Activated naive CD8-positive, alpha-beta T cell (primary cell): ENCODE measurements at regions not wholly inside any gene's neighbourhood (a gene's known extent, or its start where the extent isn't known, plus 50 kb on each side); places are given as distances from the start of the nearest gene placed in this dataset.

Source experiments
- H3K27ac Mint-ChIP-seq: one replicate; pipeline ENCODE4 v1.8.0; 2021; ENCODE audit warnings: mixed read lengths
- H3K27me3 Mint-ChIP-seq: one replicate; pipeline ENCODE4 v1.8.0; 2021; ENCODE audit warnings: mixed read lengths
- H3K36me3 Mint-ChIP-seq: one replicate; pipeline ENCODE4 v1.8.0; 2021; ENCODE audit warnings: mixed read lengths
- H3K4me1 Mint-ChIP-seq: one replicate; pipeline ENCODE4 v1.8.0; 2021; ENCODE audit warnings: low read depth, mixed read lengths
- H3K4me3 Mint-ChIP-seq: one replicate; pipeline ENCODE4 v1.8.0; 2021; ENCODE audit warnings: mild to moderate bottlenecking, mixed read lengths
- H3K9me3 Mint-ChIP-seq: one replicate; pipeline ENCODE4 v1.8.0; 2021; ENCODE audit warnings: low read depth, mixed read lengths

- Mint-ChIP-seq H3K9me3 (no peaks in the 10 kb centered on the region), H3K27me3 (no peaks in the 10 kb centered on the region), H3K27ac (no peak overlapping the region), H3K36me3 (no peaks in the 10 kb centered on the region), H3K4me1 (peaks cover 24% of the 10 kb centered on the region), H3K4me3 (no peak overlapping the region)
These were observed 493.0 kb upstream of the NR2F2 start for GRCh38 chr15:95837341-95838004.

GRCh38 chr15:95839367-95839782 lies 491.1 kb upstream of the NR2F2 start:
- no peak overlapping the region for H3K4me3 Mint-ChIP-seq
- peak overlapping the region; percentile 4 for H3K27ac Mint-ChIP-seq
- H3K36me3 Mint-ChIP-seq = peaks cover 4% of the 10 kb centered on the region
- peaks cover 25% of the 10 kb centered on the region for H3K4me1 Mint-ChIP-seq
- H3K9me3 Mint-ChIP-seq = no peaks in the 10 kb centered on the region
- no peaks in the 10 kb centered on the region for H3K27me3 Mint-ChIP-seq

GRCh38 chr15:95840004-95840403 lies 490.5 kb upstream of the NR2F2 start:
- Mint-ChIP-seq H3K4me3 (no peak overlapping the region), H3K36me3 (peaks cover 4% of the 10 kb centered on the region), H3K27me3 (no peaks in the 10 kb centered on the region), H3K4me1 (peaks cover 25% of the 10 kb centered on the region), H3K27ac (no peak overlapping the region), H3K9me3 (no peaks in the 10 kb centered on the region)

- H3K9me3 Mint-ChIP-seq = no peaks in the 10 kb centered on the region
- H3K4me1 Mint-ChIP-seq = peaks cover 25% of the 10 kb centered on the region
- H3K4me3 Mint-ChIP-seq = no peak overlapping the region
- H3K27me3 Mint-ChIP-seq = no peaks in the 10 kb centered on the region
- H3K36me3 Mint-ChIP-seq = peaks cover 4% of the 10 kb centered on the region
- no peak overlapping the region for H3K27ac Mint-ChIP-seq
These were observed 489.6 kb upstream of the NR2F2 start for GRCh38 chr15:95840855-95841254.

- Mint-ChIP-seq H3K27ac (no peak overlapping the region), H3K4me1 (peaks cover 25% of the 10 kb centered on the region), H3K9me3 (no peaks in the 10 kb centered on the region), H3K4me3 (no peak overlapping the region), H3K27me3 (no peaks in the 10 kb centered on the region), H3K36me3 (peaks cover 4% of the 10 kb centered on the region)
These were observed 487.9 kb upstream of the NR2F2 start for GRCh38 chr15:95842576-95842975.

- Mint-ChIP-seq H3K9me3 (no peaks in the 10 kb centered on the region), H3K27ac (no peak overlapping the region), H3K27me3 (peaks cover 2% of the 10 kb centered on the region), H3K4me3 (no peak overlapping the region), H3K36me3 (peaks cover 4% of the 10 kb centered on the region), H3K4me1 (peaks cover 22% of the 10 kb centered on the region)
These were observed 487.1 kb upstream of the NR2F2 start for GRCh38 chr15:95843241-95843910.

- Mint-ChIP-seq H3K27me3 (peaks cover 9% of the 10 kb centered on the region), H3K9me3 (no peaks in the 10 kb centered on the region), H3K4me1 (peaks cover 2% of the 10 kb centered on the region), H3K4me3 (no peak overlapping the region), H3K36me3 (peaks cover 4% of the 10 kb centered on the region), H3K27ac (no peak overlapping the region)
These were observed 484.5 kb upstream of the NR2F2 start for GRCh38 chr15:95845862-95846515.

- H3K36me3 Mint-ChIP-seq = no peaks in the 10 kb centered on the region
- H3K4me3 Mint-ChIP-seq = no peak overlapping the region
- peaks cover 9% of the 10 kb centered on the region for H3K27me3 Mint-ChIP-seq
- H3K4me1 Mint-ChIP-seq = no peaks in the 10 kb centered on the region
- H3K9me3 Mint-ChIP-seq = no peaks in the 10 kb centered on the region
- H3K27ac Mint-ChIP-seq = no peak overlapping the region
These were observed 482.4 kb upstream of the NR2F2 start for GRCh38 chr15:95848126-95848525.

GRCh38 chr15:95850837-95851236 lies 479.7 kb upstream of the NR2F2 start:
- Mint-ChIP-seq H3K27ac (no peak overlapping the region), H3K9me3 (no peaks in the 10 kb centered on the region), H3K4me1 (no peaks in the 10 kb centered on the region), H3K36me3 (no peaks in the 10 kb centered on the region), H3K4me3 (no peak overlapping the region), H3K27me3 (peaks cover 9% of the 10 kb centered on the region)

- H3K27ac Mint-ChIP-seq = no peak overlapping the region
- H3K9me3 Mint-ChIP-seq = no peaks in the 10 kb centered on the region
- no peaks in the 10 kb centered on the region for H3K36me3 Mint-ChIP-seq
- no peaks in the 10 kb centered on the region for H3K4me1 Mint-ChIP-seq
- no peak overlapping the region for H3K4me3 Mint-ChIP-seq
- peaks cover 7% of the 10 kb centered on the region for H3K27me3 Mint-ChIP-seq
These were observed 477.1 kb upstream of the NR2F2 start for GRCh38 chr15:95853350-95853749.

GRCh38 chr15:95857124-95857757 lies 473.3 kb upstream of the NR2F2 start:
- Mint-ChIP-seq H3K36me3 (no peaks in the 10 kb centered on the region), H3K27me3 (no peaks in the 10 kb centered on the region), H3K4me1 (no peaks in the 10 kb centered on the region), H3K9me3 (no peaks in the 10 kb centered on the region), H3K4me3 (no peak overlapping the region), H3K27ac (no peak overlapping the region)

GRCh38 chr15:95857758-95858157 lies 472.7 kb upstream of the NR2F2 start:
- Mint-ChIP-seq H3K27me3 (no peaks in the 10 kb centered on the region), H3K27ac (no peak overlapping the region), H3K36me3 (no peaks in the 10 kb centered on the region), H3K9me3 (no peaks in the 10 kb centered on the region), H3K4me1 (no peaks in the 10 kb centered on the region), H3K4me3 (no peak overlapping the region)

GRCh38 chr15:95860406-95860805 lies 470.1 kb upstream of the NR2F2 start:
- H3K27me3 Mint-ChIP-seq = no peaks in the 10 kb centered on the region
- H3K4me3 Mint-ChIP-seq = no peak overlapping the region
- no peaks in the 10 kb centered on the region for H3K9me3 Mint-ChIP-seq
- H3K4me1 Mint-ChIP-seq = no peaks in the 10 kb centered on the region
- H3K27ac Mint-ChIP-seq = no peak overlapping the region
- no peaks in the 10 kb centered on the region for H3K36me3 Mint-ChIP-seq

- Mint-ChIP-seq H3K9me3 (no peaks in the 10 kb centered on the region), H3K4me3 (no peak overlapping the region)
These were observed 466.0 kb upstream of the NR2F2 start for GRCh38 chr15:95864467-95864886.

GRCh38 chr15:95865330-95865739 lies 465.2 kb upstream of the NR2F2 start:
- H3K4me1 Mint-ChIP-seq = peaks cover 5% of the 10 kb centered on the region
- no peaks in the 10 kb centered on the region for H3K9me3 Mint-ChIP-seq
- H3K27me3 Mint-ChIP-seq = no peaks in the 10 kb centered on the region
- no peaks in the 10 kb centered on the region for H3K36me3 Mint-ChIP-seq
- no peak overlapping the region for H3K27ac Mint-ChIP-seq
- H3K4me3 Mint-ChIP-seq = no peak overlapping the region

More at GRCh38 chr15:95864467-95864886, 466.0 kb upstream of the NR2F2 start:
- Mint-ChIP-seq H3K36me3 (no peaks in the 10 kb centered on the region), H3K27ac (no peak overlapping the region), H3K4me1 (peaks cover under 1% of the 10 kb centered on the region), H3K27me3 (no peaks in the 10 kb centered on the region)
